Right lobe of liver (tissue), 4 donors: ENCODE measurements at regions not wholly inside any gene's neighbourhood (a gene's known extent, or its start where the extent isn't known, plus 50 kb on each side); places are given as distances from the start of the nearest gene placed in this dataset.

Experiments
- POLR2A ChIP-seq: fragments of 450-650 bp; IDR thresholded peaks from one replicate; pipeline ENCODE4 v1.6.1; 2017; ENCODE audit warnings: antibody characterized with exemption, mild to moderate bottlenecking
- TF ChIP-seq, protein P1 (sequence below), 4 donors: fragments of 200-600 bp in 3 of 4; fragments of 450-650 bp in 1 of 4; IDR thresholded peaks; one replicate each; pipeline versions ENCODE4 v1.5.1 to v1.8.0; 2016 to 2022; ENCODE audit warnings: antibody characterized with exemption in 4 of 4, mild to moderate bottlenecking in 2 of 4
- donor health status: DM: no; HTN: no; CAD: no.
- donor health status: DM: no; HTN: no; CAD: no.
- donor health status: DM: no; HTN: yes; CAD: no.

DNA sequence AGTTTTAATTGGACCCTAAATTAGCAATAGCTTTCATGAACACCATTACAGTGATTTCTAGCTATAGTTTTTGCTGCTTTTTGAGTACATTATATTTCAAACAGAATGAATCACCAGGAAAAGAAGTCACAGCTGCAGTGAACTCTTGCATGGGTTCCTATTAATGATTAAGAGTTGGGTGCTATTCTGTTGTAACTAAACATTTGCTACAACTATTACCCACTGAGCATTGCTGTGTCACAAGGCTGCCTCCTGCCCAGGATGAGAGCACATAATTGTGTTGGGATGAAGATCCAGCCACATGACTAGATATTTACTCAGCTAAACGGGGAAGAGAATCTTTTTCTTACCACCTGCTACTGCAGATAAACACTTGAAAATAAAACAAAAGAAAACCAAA is 152.7 kb downstream of the GXYLT1 start:
- TF ChIP-seq, protein P1, sequence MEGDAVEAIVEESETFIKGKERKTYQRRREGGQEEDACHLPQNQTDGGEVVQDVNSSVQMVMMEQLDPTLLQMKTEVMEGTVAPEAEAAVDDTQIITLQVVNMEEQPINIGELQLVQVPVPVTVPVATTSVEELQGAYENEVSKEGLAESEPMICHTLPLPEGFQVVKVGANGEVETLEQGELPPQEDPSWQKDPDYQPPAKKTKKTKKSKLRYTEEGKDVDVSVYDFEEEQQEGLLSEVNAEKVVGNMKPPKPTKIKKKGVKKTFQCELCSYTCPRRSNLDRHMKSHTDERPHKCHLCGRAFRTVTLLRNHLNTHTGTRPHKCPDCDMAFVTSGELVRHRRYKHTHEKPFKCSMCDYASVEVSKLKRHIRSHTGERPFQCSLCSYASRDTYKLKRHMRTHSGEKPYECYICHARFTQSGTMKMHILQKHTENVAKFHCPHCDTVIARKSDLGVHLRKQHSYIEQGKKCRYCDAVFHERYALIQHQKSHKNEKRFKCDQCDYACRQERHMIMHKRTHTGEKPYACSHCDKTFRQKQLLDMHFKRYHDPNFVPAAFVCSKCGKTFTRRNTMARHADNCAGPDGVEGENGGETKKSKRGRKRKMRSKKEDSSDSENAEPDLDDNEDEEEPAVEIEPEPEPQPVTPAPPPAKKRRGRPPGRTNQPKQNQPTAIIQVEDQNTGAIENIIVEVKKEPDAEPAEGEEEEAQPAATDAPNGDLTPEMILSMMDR (IDR thresholded peaks at IDR 0.05) = no peak
- no peak for TF ChIP-seq POLR2A
